Panc1 (cell line): ENCODE measurements at regions not wholly inside any gene's neighbourhood (a gene's known extent, or its start where the extent isn't known, plus 50 kb on each side); places are given as distances from the start of the nearest gene placed in this dataset.

ENCODE experiments used
- ATAC-seq: fragments of 200-7000 bp; cut with Tn5 transposase; 2 replicates; pipeline ENCODE4 v1.9.1; 2020; ENCODE audit warnings: mild to moderate bottlenecking, moderate library complexity
- BruUV-seq: library from RNA; stranded (reverse); fragments of 400-500 nt; replicated peaks from 2 replicates; lab custom pipeline; 2021; lab: Mats Ljungman, UMichigan
- CTCF ChIA-PET: fragments of 300-600 bp; sonication (Branson Sonifier 250); formaldehyde crosslinking; loops from one replicate; lab custom pipeline; 2022; ENCODE audit warnings: antibody characterized with exemption; lab: Charles Lee
- POLR2A ChIA-PET: fragments of 300-600 bp; sonication (Branson Sonifier 250); formaldehyde crosslinking; loops from one replicate; lab custom pipeline; 2022; ENCODE audit warnings: antibody characterized with exemption; lab: Charles Lee
- DNase-seq: peaks from one replicate; pipeline ENCODE4 v3.0.0-alpha.2; 2010; ENCODE audit warnings: low read depth, low spot score
- H3K27ac ChIP-seq: 2 replicates; pipeline ENCODE4 v1.5.1; 2011; ENCODE audit warnings: mild to moderate bottlenecking, low read length, inconsistent platforms
- H3K27me3 ChIP-seq: fragments of 200-500 bp; sonication (Bioruptor generic); 2 replicates; pipeline ENCODE4 v1.6.0; 2014; ENCODE audit warnings: low read length, inconsistent platforms; ENCODE audit not compliant: control insufficient read depth, insufficient read depth
- H3K36me3 ChIP-seq: fragments of 200-500 bp; sonication (Bioruptor generic); 2 replicates; pipeline ENCODE4 v1.5.1; 2014; ENCODE audit warnings: inconsistent platforms, mild to moderate bottlenecking, low read length, moderate library complexity; ENCODE audit not compliant: control insufficient read depth, insufficient read depth
- H3K4me1 ChIP-seq: 2 replicates; pipeline ENCODE4 v1.5.1; 2011; ENCODE audit warnings: inconsistent platforms, mild to moderate bottlenecking, low read length, moderate library complexity; ENCODE audit not compliant: control insufficient read depth, insufficient read depth
- H3K4me3 ChIP-seq, 2 experiments: 2 replicates each; pipeline ENCODE4 v1.5.1; 2011 to 2012; ENCODE audit warnings: low read depth in 2 of 2, low read length in 2 of 2, mild to moderate bottlenecking in 2 of 2, inconsistent platforms in 1 of 2, moderate library complexity in 1 of 2
- H3K9me3 ChIP-seq: fragments of 200-500 bp; sonication (Bioruptor generic); 2 replicates; pipeline ENCODE4 v1.5.1; 2014; ENCODE audit warnings: low read depth, mild to moderate bottlenecking, inconsistent platforms, low read length, moderate library complexity; ENCODE audit not compliant: control insufficient read depth, insufficient read depth
- CTCF ChIP-seq: fragments of 450-650 bp; IDR thresholded peaks from 2 replicates; pipeline ENCODE4 v1.5.1; 2017; ENCODE audit warnings: mild to moderate bottlenecking
- POLR2AphosphoS5 ChIP-seq: IDR thresholded peaks from 2 replicates; pipeline ENCODE4 v1.6.1; 2012; ENCODE audit warnings: mild to moderate bottlenecking, low read depth, low read length, moderate library complexity
- REST ChIP-seq, 2 experiments: IDR thresholded peaks; 2 replicates each; pipeline ENCODE4 v1.6.1; 2011 to 2012; ENCODE audit warnings: low read depth in 2 of 2, control low read depth in 1 of 2, low read length in 1 of 2, mild to moderate bottlenecking in 1 of 2, moderate library complexity in 1 of 2; ENCODE audit not compliant: insufficient read depth in 1 of 2
- SIN3A ChIP-seq: IDR thresholded peaks from 2 replicates; pipeline ENCODE4 v1.6.1; 2012; ENCODE audit warnings: low read depth, mild to moderate bottlenecking, low read length, moderate library complexity, borderline replicate concordance; ENCODE audit not compliant: insufficient read depth
- TCF7L2 ChIP-seq: IDR thresholded peaks from 2 replicates; pipeline ENCODE4 v1.6.1; 2011; ENCODE audit warnings: mild to moderate bottlenecking, low read depth, low read length, inconsistent platforms
- in situ Hi-C: cut with HindIII; loops from 2 replicates; pipeline ENCODE4 v1.10.0; 2016; ENCODE audit warnings: low sequenced_read_pairs, low pct_unique_long_range_greater_than_20kb
- intact Hi-C: fragments of 100-400 bp; cut with micrococcal nuclease; formaldehyde crosslinking; loops from one replicate; pipeline ENCODE4 v1.10.0; 2022; ENCODE audit not compliant: unreplicated experiment

GRCh38 chr7:8823486-8823885, 390.1 kb downstream of the NXPH1 start:
- TF ChIP-seq SIN3A (no peak), POLR2AphosphoS5 (no peak), CTCF (no peak; the same call in 1 of the 2 replicates), TCF7L2 (no peak), REST (IDR thresholded peaks at IDR 0.05; ENCODE audit: insufficient read depth in 1 of 2, low read depth in 2 of 2, low read length in 1 of 2) (no peak)
- ATAC-seq, result no peak
- POLR2A ChIA-PET, result no interaction called here
- H3K4me1 ChIP-seq, result no peaks in the 10 kb centered on the region
- DNase-seq, result no peak
- H3K4me3 ChIP-seq, result no peak overlapping the region
- intact Hi-C loops (no loop called here), in situ Hi-C loops (no loop called here)
- no peak overlapping the region for H3K27ac ChIP-seq
- no peaks in the 10 kb centered on the region for H3K36me3 ChIP-seq
- H3K9me3 ChIP-seq, result no peaks in the 10 kb centered on the region
- no TSS peak for BruUV-seq
- H3K27me3 ChIP-seq, result no peaks in the 10 kb centered on the region
- CTCF ChIA-PET, result no interaction called here

- DNase-seq (no peak), ATAC-seq (no peak)
- TF ChIP-seq CTCF, result no peak
- no peak for TF ChIP-seq TCF7L2
- no peak for TF ChIP-seq SIN3A
- TF ChIP-seq REST (IDR thresholded peaks at IDR 0.05; ENCODE audit: insufficient read depth in 1 of 2, low read depth in 2 of 2, low read length in 1 of 2), result no peak
- TF ChIP-seq POLR2AphosphoS5, result no peak
- H3K27ac ChIP-seq, result no peak overlapping the region
- CTCF ChIA-PET, result no interaction called here
- no TSS peak for BruUV-seq
- H3K4me3 ChIP-seq, result no peak overlapping the region
- intact Hi-C loops (no loop called here), in situ Hi-C loops (no loop called here)
- no peaks in the 10 kb centered on the region for H3K36me3 ChIP-seq
- POLR2A ChIA-PET, result no interaction called here
- no peaks in the 10 kb centered on the region for H3K9me3 ChIP-seq
- no peaks in the 10 kb centered on the region for H3K4me1 ChIP-seq
- no peaks in the 10 kb centered on the region for H3K27me3 ChIP-seq
Observed at GRCh38 chr7:8827329-8827728, 393.9 kb downstream of the NXPH1 start.
